HUES48 (cell line): ENCODE measurements at regions not wholly inside any gene's neighbourhood (a gene's known extent, or its start where the extent isn't known, plus 50 kb on each side); places are given as distances from the start of the nearest gene placed in this dataset.

Experiments
- H3K27ac ChIP-seq: one replicate; pipeline ENCODE4 v1.7.0; 2013; ENCODE audit warnings: low read depth, low read length, inconsistent platforms
- H3K27me3 ChIP-seq: 2 replicates; pipeline ENCODE4 v1.6.1; 2013; ENCODE audit warnings: mild to moderate bottlenecking, low read length; ENCODE audit not compliant: control insufficient read depth, insufficient read depth
- H3K36me3 ChIP-seq: 2 replicates; pipeline ENCODE4 v1.6.1; 2013; ENCODE audit warnings: low read length; ENCODE audit not compliant: control insufficient read depth, insufficient read depth
- H3K4me1 ChIP-seq: 2 replicates; pipeline ENCODE4 v1.6.1; 2013; ENCODE audit warnings: mild to moderate bottlenecking, low read length; ENCODE audit not compliant: control insufficient read depth, insufficient read depth
- H3K4me3 ChIP-seq: 2 replicates; pipeline ENCODE4 v1.5.1; 2013; ENCODE audit warnings: mild to moderate bottlenecking, low read depth, low read length
- H3K9ac ChIP-seq: 2 replicates; pipeline ENCODE4 v1.6.1; 2013; ENCODE audit warnings: mild to moderate bottlenecking, low read depth, low read length, moderate library complexity
- H3K9me3 ChIP-seq: 2 replicates; pipeline ENCODE4 v1.6.1; 2013; ENCODE audit warnings: low read length; ENCODE audit not compliant: control insufficient read depth, insufficient read depth

DNA sequence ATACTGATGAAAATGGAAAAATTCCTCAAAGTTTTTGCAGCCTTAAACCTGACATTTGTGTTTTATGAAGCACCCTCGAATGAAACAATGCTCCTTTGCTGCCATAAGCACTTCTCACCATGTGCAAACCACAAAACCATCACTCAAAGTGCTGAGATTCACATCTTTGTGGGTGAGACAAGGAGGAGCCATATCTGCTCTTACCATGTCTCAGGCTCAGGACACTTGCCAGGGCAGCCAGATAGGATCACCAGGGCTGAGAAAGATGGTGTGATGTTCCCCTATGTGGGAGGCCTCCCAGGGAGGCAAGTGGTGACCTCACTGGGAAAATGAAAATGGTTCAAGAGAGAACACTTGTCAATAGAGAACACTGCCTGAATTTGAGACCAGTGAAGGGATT, 120.4 kb downstream of the CCDC34 start:
- no peaks in the 10 kb centered on the region for H3K27me3 ChIP-seq
- H3K36me3 ChIP-seq = no peaks in the 10 kb centered on the region
- peaks cover 13% of the 10 kb centered on the region for H3K4me1 ChIP-seq
- H3K4me3 ChIP-seq = no peak overlapping the region
- no peaks in the 10 kb centered on the region for H3K9me3 ChIP-seq
- H3K27ac ChIP-seq = peak overlapping the region; percentile 40
- no peak overlapping the region for H3K9ac ChIP-seq

- Histone ChIP-seq H3K36me3 (no peaks in the 10 kb centered on the region), H3K27ac (no peak overlapping the region), H3K9ac (no peak overlapping the region), H3K4me1 (peaks cover 12% of the 10 kb centered on the region), H3K27me3 (no peaks in the 10 kb centered on the region), H3K9me3 (no peaks in the 10 kb centered on the region), H3K4me3 (no peak overlapping the region)
Measured at GRCh38 chr11:27241311-27242122, 121.5 kb downstream of the CCDC34 start.

- H3K36me3 ChIP-seq = no peaks in the 10 kb centered on the region
- H3K9ac ChIP-seq = no peak overlapping the region
- no peaks in the 10 kb centered on the region for H3K27me3 ChIP-seq
- H3K27ac ChIP-seq = no peak overlapping the region
- H3K4me3 ChIP-seq = no peak overlapping the region
- no peaks in the 10 kb centered on the region for H3K9me3 ChIP-seq
- peaks cover 12% of the 10 kb centered on the region for H3K4me1 ChIP-seq
Measured at GRCh38 chr11:27239305-27239942, 123.6 kb downstream of the CCDC34 start.

DNA sequence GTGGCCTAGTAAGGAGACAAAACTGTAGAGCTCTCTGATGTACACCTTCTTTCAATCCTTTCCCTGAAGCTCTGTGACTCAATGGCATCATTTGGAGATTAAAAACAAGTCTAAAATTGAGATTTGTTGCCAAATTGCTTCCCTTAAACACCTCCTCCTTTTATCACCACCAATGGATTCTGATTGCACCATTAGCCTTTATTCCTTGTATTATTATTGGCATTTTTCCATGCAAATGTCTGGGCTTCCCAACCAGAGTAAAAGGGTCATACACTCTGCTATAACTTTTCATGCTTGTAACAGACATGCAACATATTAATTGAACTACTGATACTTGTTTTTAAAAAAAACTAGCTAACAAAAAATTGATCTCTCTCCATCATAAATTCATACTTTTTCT, 124.2 kb downstream of the CCDC34 start:
- H3K9ac ChIP-seq = no peak overlapping the region
- no peak overlapping the region for H3K4me3 ChIP-seq
- no peaks in the 10 kb centered on the region for H3K9me3 ChIP-seq
- peaks cover 12% of the 10 kb centered on the region for H3K4me1 ChIP-seq
- H3K27ac ChIP-seq = no peak overlapping the region
- H3K36me3 ChIP-seq = no peaks in the 10 kb centered on the region
- H3K27me3 ChIP-seq = no peaks in the 10 kb centered on the region; the same call in 1 of the 2 replicates

DNA sequence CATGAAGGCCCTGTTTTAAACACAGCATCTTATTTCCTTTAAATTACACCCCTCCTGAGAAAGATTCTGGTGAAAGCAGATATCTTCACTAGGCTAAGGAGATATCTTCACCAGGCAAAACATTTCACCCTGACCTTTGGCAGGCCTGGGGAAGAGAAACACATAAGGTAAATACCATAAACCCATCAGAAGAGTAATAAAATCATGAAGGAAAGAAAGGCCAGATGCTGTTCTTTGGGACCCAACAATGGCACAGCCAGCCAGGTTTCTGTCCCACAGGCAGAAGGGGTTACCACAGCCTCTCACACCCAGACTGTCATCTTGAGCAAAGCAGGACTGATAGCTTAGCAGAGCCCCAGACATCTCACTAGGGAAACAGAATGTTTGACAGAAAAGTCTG, 125.4 kb downstream of the CCDC34 start:
- no peaks in the 10 kb centered on the region for H3K9me3 ChIP-seq
- H3K36me3 ChIP-seq = no peaks in the 10 kb centered on the region
- no peak overlapping the region for H3K27ac ChIP-seq
- H3K27me3 ChIP-seq = no peaks in the 10 kb centered on the region; the same call in 1 of the 2 replicates
- H3K9ac ChIP-seq = no peak overlapping the region
- peaks cover 2% of the 10 kb centered on the region; the same call in 1 of the 2 replicates for H3K4me1 ChIP-seq
- no peak overlapping the region for H3K4me3 ChIP-seq

DNA sequence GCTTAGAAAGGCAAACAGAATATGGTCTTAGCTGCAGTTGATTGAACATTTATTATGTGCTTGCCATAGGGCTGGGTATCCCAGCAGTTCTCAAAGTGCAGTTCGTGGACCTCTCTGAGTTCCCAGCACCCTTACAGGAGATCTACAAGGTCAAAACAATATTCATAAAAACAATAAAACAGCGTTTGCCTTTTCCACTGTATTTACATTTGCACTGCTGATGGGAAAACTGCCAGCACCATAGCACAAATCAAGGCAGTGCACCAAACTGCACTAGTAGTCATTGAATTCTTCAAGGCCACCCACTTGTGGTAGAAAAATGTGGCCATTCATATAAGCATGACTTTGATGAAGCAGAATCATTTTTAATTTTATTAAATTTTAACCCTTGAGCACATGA, 128.1 kb downstream of the CCDC34 start:
- no peaks in the 10 kb centered on the region for H3K9me3 ChIP-seq
- H3K9ac ChIP-seq = no peak overlapping the region
- H3K4me3 ChIP-seq = no peak overlapping the region
- H3K4me1 ChIP-seq = peaks cover 7% of the 10 kb centered on the region
- no peak overlapping the region for H3K27ac ChIP-seq
- no peaks in the 10 kb centered on the region; the same call in 1 of the 2 replicates for H3K27me3 ChIP-seq
- no peaks in the 10 kb centered on the region for H3K36me3 ChIP-seq

- Histone ChIP-seq H3K27me3 (no peaks in the 10 kb centered on the region; the same call in 1 of the 2 replicates), H3K9me3 (no peaks in the 10 kb centered on the region), H3K4me3 (no peak overlapping the region), H3K36me3 (no peaks in the 10 kb centered on the region), H3K4me1 (peaks cover 13% of the 10 kb centered on the region), H3K9ac (no peak overlapping the region), H3K27ac (no peak overlapping the region)
Measured at GRCh38 chr11:27234043-27234668, 128.9 kb downstream of the CCDC34 start.

DNA sequence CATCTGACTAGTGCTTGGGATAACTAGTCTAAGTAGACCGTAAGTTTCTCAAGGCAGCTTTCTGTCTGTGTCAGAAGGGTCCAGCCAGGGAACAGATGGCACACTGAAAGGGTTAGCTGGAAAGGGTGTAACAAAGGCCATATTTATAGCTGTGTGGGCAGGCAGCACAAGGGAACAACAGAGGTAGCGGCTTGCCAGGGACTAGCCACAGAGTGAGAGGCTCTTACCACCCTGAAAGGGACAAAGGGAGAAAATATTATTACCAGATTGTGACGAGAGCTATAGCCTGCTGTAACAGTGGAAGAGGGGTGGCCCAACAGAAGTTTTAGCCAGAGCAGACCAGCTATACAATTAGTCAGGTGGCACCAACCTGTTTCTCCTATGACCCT, 129.4 kb downstream of the CCDC34 start:
- no peak overlapping the region for H3K9ac ChIP-seq
- no peaks in the 10 kb centered on the region for H3K9me3 ChIP-seq
- no peaks in the 10 kb centered on the region; the same call in 1 of the 2 replicates for H3K27me3 ChIP-seq
- no peak overlapping the region for H3K27ac ChIP-seq
- H3K4me3 ChIP-seq = no peak overlapping the region
- no peaks in the 10 kb centered on the region for H3K36me3 ChIP-seq
- H3K4me1 ChIP-seq = peaks cover 18% of the 10 kb centered on the region

DNA sequence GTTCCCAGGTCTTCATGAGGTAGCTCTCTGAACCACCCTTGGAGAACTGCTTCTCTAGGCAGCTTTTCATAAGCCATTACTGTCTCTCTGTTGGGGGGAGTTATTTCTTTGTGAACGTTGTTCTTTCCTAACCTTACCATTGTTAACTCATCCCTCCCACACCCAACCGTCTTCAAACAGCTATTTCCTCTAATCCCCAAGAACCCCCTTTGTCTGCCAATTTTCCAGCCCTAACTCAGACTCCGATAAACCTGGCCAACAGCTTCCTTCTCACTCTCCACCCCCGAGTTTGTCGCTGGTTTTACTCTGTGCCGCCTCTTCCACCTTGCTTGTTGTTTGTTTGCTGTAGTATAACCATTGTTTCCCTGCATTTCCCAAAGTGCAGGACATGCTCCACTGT, 131.5 kb downstream of the CCDC34 start:
- Histone ChIP-seq H3K9ac (no peak overlapping the region), H3K36me3 (no peaks in the 10 kb centered on the region), H3K27ac (peak overlapping the region; percentile 21), H3K9me3 (no peaks in the 10 kb centered on the region), H3K4me1 (peaks cover 30% of the 10 kb centered on the region), H3K4me3 (no peak overlapping the region), H3K27me3 (no peaks in the 10 kb centered on the region; the same call in 1 of the 2 replicates)

DNA sequence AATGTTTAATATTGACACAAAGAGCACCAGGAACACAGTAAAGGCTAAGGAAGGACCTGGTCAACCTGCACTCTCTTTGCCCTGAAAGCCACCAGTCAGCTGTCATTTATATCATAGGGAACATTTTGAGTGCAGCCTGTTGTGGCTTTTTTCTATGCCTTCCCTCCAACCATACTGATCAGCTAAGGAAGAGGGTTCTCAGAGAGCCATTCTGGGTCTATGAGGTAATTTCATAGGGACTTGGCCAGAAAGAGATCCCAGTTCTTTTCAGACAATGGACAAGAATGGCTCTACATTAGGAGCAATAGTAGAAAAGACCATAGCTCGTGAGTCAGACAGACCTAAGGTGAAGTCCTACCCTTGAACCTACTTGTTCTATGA, 132.8 kb downstream of the CCDC34 start:
- Histone ChIP-seq H3K4me3 (no peak overlapping the region), H3K36me3 (no peaks in the 10 kb centered on the region), H3K27ac (no peak overlapping the region), H3K9me3 (no peaks in the 10 kb centered on the region), H3K27me3 (no peaks in the 10 kb centered on the region; the same call in 1 of the 2 replicates), H3K4me1 (peaks cover 30% of the 10 kb centered on the region), H3K9ac (no peak overlapping the region)
